ENCODE measurements at regions not wholly inside any gene's neighbourhood (a gene's known extent, or its start where the extent isn't known, plus 50 kb on each side); places are given as distances from the start of the nearest gene placed in this dataset.

GRCh38 chr4:27568952-27569319 lies 708.3 kb downstream of the STIM2 start:
- TF ChIP-seq EZH2phosphoT487 (IDR thresholded peaks at IDR 0.05; ENCODE audit: insufficient read depth, low read depth) (no peak), EZH2 (IDR thresholded peaks at IDR 0.05; ENCODE audit: insufficient read depth, poor library complexity, severe bottlenecking) (no peak)
